ENCODE measurements at regions not wholly inside any gene's neighbourhood (a gene's known extent, or its start where the extent isn't known, plus 50 kb on each side); places are given as distances from the start of the nearest gene placed in this dataset.

- TF ChIP-seq CTCF (conservative IDR thresholded peaks at IDR 0.05; ENCODE audit: low read depth, low read length) (no peak), EZH2phosphoT487 (IDR thresholded peaks at IDR 0.05; ENCODE audit: borderline replicate concordance, low read length) (no peak)
Measured at GRCh38 chr2:173761603-173762119, 203.5 kb downstream of the SP3 start.

Measured in PC-3 (cell line).